Upper lobe of left lung (tissue), 6 donors: ENCODE measurements at regions not wholly inside any gene's neighbourhood (a gene's known extent, or its start where the extent isn't known, plus 50 kb on each side); places are given as distances from the start of the nearest gene placed in this dataset.

Experiments used
- ATAC-seq, 2 donors: fragments of 200-7000 bp; cut with Tn5 transposase; one replicate each; pipeline ENCODE4 v1.9.1; 2022; ENCODE audit warnings: mild to moderate bottlenecking in 2 of 2, moderate library complexity in 2 of 2; ENCODE audit not compliant: low FRiP score in 2 of 2
- DNase-seq, 2 donors: peaks; one replicate each; pipeline ENCODE4 v3.0.0-alpha.2; 2019 to 2020
- H3K27ac ChIP-seq, 4 donors: fragments of 200-600 bp; sonication (generic); one replicate each; pipeline ENCODE4 v1.5.1; 2016 to 2019
- H3K27me3 ChIP-seq, 4 donors: fragments of 200-600 bp; sonication (generic); one replicate each; pipeline ENCODE4 v1.5.1; 2017 to 2019
- H3K36me3 ChIP-seq, 4 donors: fragments of 200-600 bp; sonication (generic); one replicate each; pipeline ENCODE4 v1.5.1; 2016 to 2019
- H3K4me1 ChIP-seq, 4 donors: fragments of 200-600 bp; sonication (generic); one replicate each; pipeline ENCODE4 v1.5.1; 2018 to 2019
- H3K4me3 ChIP-seq, 4 donors: fragments of 200-600 bp; sonication (generic); one replicate each; pipeline ENCODE4 v1.5.1; 2017 to 2019; ENCODE audit warnings: mild to moderate bottlenecking in 2 of 4, moderate library complexity in 1 of 4
- H3K9me3 ChIP-seq, 4 donors: fragments of 200-600 bp; sonication (generic); one replicate each; pipeline ENCODE4 v1.5.1; 2018 to 2019
- CTCF ChIP-seq, 6 experiments: fragments of 450-650 bp in 4 of 6; fragments of 200-600 bp in 2 of 6; sonication (generic) in 2 of 6; IDR thresholded peaks; one replicate each; pipeline ENCODE4 v1.5.1; 2016 to 2019; ENCODE audit warnings: antibody characterized with exemption in 6 of 6
- EP300 ChIP-seq, 4 donors: sonication (generic); formaldehyde crosslinking; IDR thresholded peaks; one replicate each; pipeline ENCODE4 v1.5.1; 2017; ENCODE audit warnings: antibody characterized with exemption in 4 of 4, control low read depth in 2 of 4
- POLR2A ChIP-seq, 4 donors: fragments of 450-650 bp; IDR thresholded peaks; one replicate each; pipeline ENCODE4 v1.5.1; 2016 to 2017; ENCODE audit warnings: antibody characterized with exemption in 4 of 4, mild to moderate bottlenecking in 2 of 4
- POLR2AphosphoS5 ChIP-seq, 2 donors: sonication (generic); formaldehyde crosslinking; IDR thresholded peaks; one replicate each; pipeline ENCODE4 v1.5.1; 2017; ENCODE audit warnings: antibody characterized with exemption in 2 of 2
- WGBS, 2 donors: methylation state at CpG; one replicate each; pipeline ENCODE4 v1.1.5; 2017 to 2018; 5-methylcytosine and 5-hydroxymethylcytosine counted together
- donor health status: DM: no; HTN: no; CAD: no; lungs with moderate emphysema.
- donor health status: DM: no; HTN: yes; CAD: no; lungs with severe emphysema.

GRCh38 chr17:6274310-6274709, 160.6 kb downstream of the AIPL1 start:
- no peaks in the 10 kb centered on the region for H3K36me3 ChIP-seq
- no peaks in the 10 kb centered on the region for H3K27me3 ChIP-seq
- H3K4me3 ChIP-seq, result no peak overlapping the region
- no peak for ATAC-seq
- H3K9me3 ChIP-seq, result no peaks in the 10 kb centered on the region
- no peaks in the 10 kb centered on the region for H3K4me1 ChIP-seq
- H3K27ac ChIP-seq, result no peak overlapping the region
- no peak for DNase-seq
- 46 to 83% methylated on average over 6 of the region's 6 CpGs for WGBS, 2 donors
- TF ChIP-seq CTCF (IDR thresholded peaks at IDR 0.05), result no peak
- TF ChIP-seq EP300 (IDR thresholded peaks at IDR 0.05), result no peak
- no peak for TF ChIP-seq POLR2AphosphoS5 (IDR thresholded peaks at IDR 0.05)
- no peak for TF ChIP-seq POLR2A (IDR thresholded peaks at IDR 0.05)

GRCh38 chr17:6269478-6269877, 165.4 kb downstream of the AIPL1 start:
- DNase-seq (no peak), ATAC-seq (no peak)
- H3K27ac ChIP-seq, result no peak overlapping the region
- TF ChIP-seq POLR2A (IDR thresholded peaks at IDR 0.05) (no peak), POLR2AphosphoS5 (IDR thresholded peaks at IDR 0.05) (no peak), EP300 (IDR thresholded peaks at IDR 0.05) (no peak), CTCF (IDR thresholded peaks at IDR 0.05) (no peak)
- no peak overlapping the region for H3K4me3 ChIP-seq
- no peaks in the 10 kb centered on the region for H3K27me3 ChIP-seq
- 9 to 12% methylated on average over 4 of the region's 4 CpGs for WGBS, 2 donors
- H3K4me1 ChIP-seq, result no peaks in the 10 kb centered on the region
- no peaks in the 10 kb centered on the region for H3K36me3 ChIP-seq
- no peaks in the 10 kb centered on the region for H3K9me3 ChIP-seq

- no peaks in the 10 kb centered on the region for H3K4me1 ChIP-seq
- no peaks in the 10 kb centered on the region for H3K36me3 ChIP-seq
- no peaks in the 10 kb centered on the region for H3K27me3 ChIP-seq
- no peak for ATAC-seq
- no peak overlapping the region for H3K27ac ChIP-seq
- DNase-seq, result no peak
- WGBS, 2 donors, result 34 to 42% methylated on average over 6 of the region's 6 CpGs
- no peak overlapping the region for H3K4me3 ChIP-seq
- H3K9me3 ChIP-seq, result no peaks in the 10 kb centered on the region
- no peak for TF ChIP-seq EP300 (IDR thresholded peaks at IDR 0.05)
- no peak for TF ChIP-seq CTCF (IDR thresholded peaks at IDR 0.05)
- no peak for TF ChIP-seq POLR2AphosphoS5 (IDR thresholded peaks at IDR 0.05)
- no peak for TF ChIP-seq POLR2A (IDR thresholded peaks at IDR 0.05)
These were observed 173.5 kb downstream of the AIPL1 start for GRCh38 chr17:6261466-6261865.

- no peaks in the 10 kb centered on the region for H3K4me1 ChIP-seq
- WGBS, 2 donors, result 76 to 79% methylated on average over 11 of the region's 11 CpGs
- TF ChIP-seq EP300 (IDR thresholded peaks at IDR 0.05) (no peak), POLR2A (IDR thresholded peaks at IDR 0.05) (no peak), POLR2AphosphoS5 (IDR thresholded peaks at IDR 0.05) (no peak), CTCF (IDR thresholded peaks at IDR 0.05) (no peak)
- no peaks in the 10 kb centered on the region for H3K36me3 ChIP-seq
- DNase-seq (no peak), ATAC-seq (no peak)
- no peaks in the 10 kb centered on the region for H3K27me3 ChIP-seq
- no peaks in the 10 kb centered on the region for H3K9me3 ChIP-seq
- H3K27ac ChIP-seq, result no peak overlapping the region
- no peak overlapping the region for H3K4me3 ChIP-seq
These were observed 175.0 kb downstream of the AIPL1 start for GRCh38 chr17:6259899-6260298.

- Histone ChIP-seq H3K9me3 (no peaks in the 10 kb centered on the region), H3K27ac (no peak overlapping the region), H3K27me3 (no peaks in the 10 kb centered on the region), H3K4me3 (no peak overlapping the region), H3K36me3 (no peaks in the 10 kb centered on the region), H3K4me1 (no peaks in the 10 kb centered on the region)
- WGBS, 2 donors, result 12 to 60% methylated on average over 9 to 11 of the region's 11 CpGs
- no peak for DNase-seq
- no peak for ATAC-seq
- TF ChIP-seq POLR2AphosphoS5 (IDR thresholded peaks at IDR 0.05) (no peak), EP300 (IDR thresholded peaks at IDR 0.05) (no peak), POLR2A (IDR thresholded peaks at IDR 0.05) (no peak), CTCF (IDR thresholded peaks at IDR 0.05) (no peak)
These were observed 177.6 kb downstream of the AIPL1 start for GRCh38 chr17:6257336-6257735.
